ENCODE measurements at regions not wholly inside any gene's neighbourhood (a gene's known extent, or its start where the extent isn't known, plus 50 kb on each side); places are given as distances from the start of the nearest gene placed in this dataset.

DNA sequence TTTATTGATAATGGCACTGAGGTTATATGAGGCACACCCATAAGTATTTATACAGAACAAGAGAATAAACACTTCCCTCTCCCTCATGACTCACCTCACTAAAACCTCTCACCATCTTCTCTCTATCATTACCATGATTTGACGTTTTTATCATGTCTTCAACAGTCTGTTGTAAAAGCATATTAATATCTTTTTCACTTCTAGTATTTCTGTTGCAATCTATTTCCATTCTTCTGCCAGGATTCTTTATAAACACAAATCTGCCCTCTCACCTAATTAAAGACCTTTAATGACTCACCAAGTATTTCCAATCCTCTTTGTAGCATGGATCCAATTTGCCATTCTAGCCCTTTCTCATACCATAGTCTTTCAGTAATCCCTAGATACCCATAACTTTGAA, 527.7 kb downstream of the SLC16A7 start:
- no peak for TF ChIP-seq CTCF (IDR thresholded peaks at IDR 0.05)
- TF ChIP-seq, protein P1, sequence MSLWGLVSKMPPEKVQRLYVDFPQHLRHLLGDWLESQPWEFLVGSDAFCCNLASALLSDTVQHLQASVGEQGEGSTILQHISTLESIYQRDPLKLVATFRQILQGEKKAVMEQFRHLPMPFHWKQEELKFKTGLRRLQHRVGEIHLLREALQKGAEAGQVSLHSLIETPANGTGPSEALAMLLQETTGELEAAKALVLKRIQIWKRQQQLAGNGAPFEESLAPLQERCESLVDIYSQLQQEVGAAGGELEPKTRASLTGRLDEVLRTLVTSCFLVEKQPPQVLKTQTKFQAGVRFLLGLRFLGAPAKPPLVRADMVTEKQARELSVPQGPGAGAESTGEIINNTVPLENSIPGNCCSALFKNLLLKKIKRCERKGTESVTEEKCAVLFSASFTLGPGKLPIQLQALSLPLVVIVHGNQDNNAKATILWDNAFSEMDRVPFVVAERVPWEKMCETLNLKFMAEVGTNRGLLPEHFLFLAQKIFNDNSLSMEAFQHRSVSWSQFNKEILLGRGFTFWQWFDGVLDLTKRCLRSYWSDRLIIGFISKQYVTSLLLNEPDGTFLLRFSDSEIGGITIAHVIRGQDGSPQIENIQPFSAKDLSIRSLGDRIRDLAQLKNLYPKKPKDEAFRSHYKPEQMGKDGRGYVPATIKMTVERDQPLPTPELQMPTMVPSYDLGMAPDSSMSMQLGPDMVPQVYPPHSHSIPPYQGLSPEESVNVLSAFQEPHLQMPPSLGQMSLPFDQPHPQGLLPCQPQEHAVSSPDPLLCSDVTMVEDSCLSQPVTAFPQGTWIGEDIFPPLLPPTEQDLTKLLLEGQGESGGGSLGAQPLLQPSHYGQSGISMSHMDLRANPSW (CRISPR knock-in tag; conservative IDR thresholded peaks at IDR 0.05; ENCODE audit: low read depth), result no peak
- no peak for TF ChIP-seq ZNF232 (CRISPR knock-in tag; IDR thresholded peaks at IDR 0.05)
- no peak for TF ChIP-seq CREB1 (CRISPR knock-in tag; IDR thresholded peaks at IDR 0.05)
- TF ChIP-seq, protein P2, sequence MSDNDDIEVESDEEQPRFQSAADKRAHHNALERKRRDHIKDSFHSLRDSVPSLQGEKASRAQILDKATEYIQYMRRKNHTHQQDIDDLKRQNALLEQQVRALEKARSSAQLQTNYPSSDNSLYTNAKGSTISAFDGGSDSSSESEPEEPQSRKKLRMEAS (CRISPR knock-in tag; IDR thresholded peaks at IDR 0.05), result no peak
- no peak for TF ChIP-seq CREM (CRISPR knock-in tag; IDR thresholded peaks at IDR 0.05)
- TF ChIP-seq ELF4 (CRISPR knock-in tag; IDR thresholded peaks at IDR 0.05; ENCODE audit: low read depth), result no peak
- TF ChIP-seq PRDM15 (CRISPR knock-in tag; IDR thresholded peaks at IDR 0.05), result no peak
- TF ChIP-seq, protein P3, sequence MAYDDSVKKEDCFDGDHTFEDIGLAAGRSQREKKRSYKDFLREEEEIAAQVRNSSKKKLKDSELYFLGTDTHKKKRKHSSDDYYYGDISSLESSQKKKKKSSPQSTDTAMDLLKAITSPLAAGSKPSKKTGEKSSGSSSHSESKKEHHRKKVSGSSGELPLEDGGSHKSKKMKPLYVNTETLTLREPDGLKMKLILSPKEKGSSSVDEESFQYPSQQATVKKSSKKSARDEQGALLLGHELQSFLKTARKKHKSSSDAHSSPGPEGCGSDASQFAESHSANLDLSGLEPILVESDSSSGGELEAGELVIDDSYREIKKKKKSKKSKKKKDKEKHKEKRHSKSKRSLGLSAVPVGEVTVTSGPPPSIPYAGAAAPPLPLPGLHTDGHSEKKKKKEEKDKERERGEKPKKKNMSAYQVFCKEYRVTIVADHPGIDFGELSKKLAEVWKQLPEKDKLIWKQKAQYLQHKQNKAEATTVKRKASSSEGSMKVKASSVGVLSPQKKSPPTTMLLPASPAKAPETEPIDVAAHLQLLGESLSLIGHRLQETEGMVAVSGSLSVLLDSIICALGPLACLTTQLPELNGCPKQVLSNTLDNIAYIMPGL (CRISPR knock-in tag; IDR thresholded peaks at IDR 0.05), result no peak
- no peak for TF ChIP-seq SP1 (CRISPR knock-in tag; conservative IDR thresholded peaks at IDR 0.05)
- no peak for TF ChIP-seq JAZF1 (CRISPR knock-in tag; IDR thresholded peaks at IDR 0.05)
